Neural progenitor cell (in vitro differentiated cells): ENCODE measurements at regions not wholly inside any gene's neighbourhood (a gene's known extent, or its start where the extent isn't known, plus 50 kb on each side); places are given as distances from the start of the nearest gene placed in this dataset.
A peak's percentile ranks its signal among the peaks of the same experiment; 100 is the strongest.

Experiments
- DNase-seq: peaks from one replicate; pipeline ENCODE4 v3.0.0-alpha.2; 2016; ENCODE audit warnings: low spot score
- H2AFZ ChIP-seq: fragments of 200-600 bp; sonication (generic); replicated peaks from 2 replicates; pipeline ENCODE4 v1.6.1; 2016; ENCODE audit warnings: antibody characterized with exemption
- H3F3A ChIP-seq: fragments of 200-600 bp; sonication (generic); 2 replicates; pipeline ENCODE4 v1.6.1; 2016; ENCODE audit warnings: antibody characterized with exemption, low read depth
- H3K27ac ChIP-seq: fragments of 200-600 bp; sonication (generic); 2 replicates; pipeline ENCODE4 v1.5.1; 2016; ENCODE audit warnings: mild to moderate bottlenecking
- H3K27me3 ChIP-seq: fragments of 200-600 bp; sonication (generic); 2 replicates; pipeline ENCODE4 v1.6.1; 2016; ENCODE audit warnings: mild to moderate bottlenecking, moderate library complexity
- H3K36me3 ChIP-seq: fragments of 200-600 bp; sonication (generic); 2 replicates; pipeline ENCODE4 v1.5.1; 2016
- H3K4me1 ChIP-seq: fragments of 200-600 bp; sonication (generic); 2 replicates; pipeline ENCODE4 v1.6.1; 2016; ENCODE audit warnings: mixed run types
- H3K4me2 ChIP-seq: fragments of 200-600 bp; sonication (generic); 2 replicates; pipeline ENCODE4 v1.6.1; 2016
- H3K4me3 ChIP-seq: fragments of 200-600 bp; sonication (generic); 2 replicates; pipeline ENCODE4 v1.5.1; 2016
- H3K79me2 ChIP-seq: fragments of 200-600 bp; sonication (generic); 2 replicates; pipeline ENCODE4 v1.6.1; 2016; ENCODE audit warnings: low read depth
- H3K9ac ChIP-seq: fragments of 200-600 bp; sonication (generic); 2 replicates; pipeline ENCODE4 v1.6.1; 2016
- H3K9me3 ChIP-seq: fragments of 200-600 bp; sonication (generic); 2 replicates; pipeline ENCODE4 v1.5.1; 2016; ENCODE audit warnings: low read depth
- H4K20me1 ChIP-seq: fragments of 200-600 bp; sonication (generic); 2 replicates; pipeline ENCODE4 v1.6.1; 2016; ENCODE audit warnings: low read depth
- H3K27ac Mint-ChIP-seq: 3 replicates; pipeline ENCODE4 v1.8.0; 2021; ENCODE audit warnings: mixed read lengths
- H3K27me3 Mint-ChIP-seq: 2 replicates; pipeline ENCODE4 v1.8.0; 2022; ENCODE audit warnings: low read depth, mild to moderate bottlenecking, inconsistent platforms, moderate library complexity, mixed read lengths; ENCODE audit not compliant: insufficient read depth
- H3K36me3 Mint-ChIP-seq: 3 replicates; pipeline ENCODE4 v1.8.0; 2021; ENCODE audit warnings: mixed read lengths
- H3K4me1 Mint-ChIP-seq: 3 replicates; pipeline ENCODE4 v1.8.0; 2021; ENCODE audit warnings: mixed read lengths
- H3K4me3 Mint-ChIP-seq: 3 replicates; pipeline ENCODE4 v1.8.0; 2021; ENCODE audit warnings: mild to moderate bottlenecking, moderate library complexity, mixed read lengths
- H3K9me3 Mint-ChIP-seq: 3 replicates; pipeline ENCODE4 v1.8.0; 2020; ENCODE audit warnings: mixed read lengths
- EZH2 ChIP-seq: fragments of 200-600 bp; sonication (generic); IDR thresholded peaks from 2 replicates; pipeline ENCODE4 v1.6.1; 2017; ENCODE audit warnings: antibody characterized with exemption, mild to moderate bottlenecking, moderate library complexity
- EZH2phosphoT487 ChIP-seq: fragments of 200-600 bp; sonication (generic); IDR thresholded peaks from 2 replicates; pipeline ENCODE4 v1.6.1; 2017; ENCODE audit warnings: antibody characterized with exemption
- TF ChIP-seq, protein P1 (sequence below): fragments of 200-600 bp; sonication (generic); IDR thresholded peaks from 2 replicates; pipeline ENCODE4 v1.5.1; 2017; ENCODE audit warnings: antibody characterized with exemption, mild to moderate bottlenecking

DNA sequence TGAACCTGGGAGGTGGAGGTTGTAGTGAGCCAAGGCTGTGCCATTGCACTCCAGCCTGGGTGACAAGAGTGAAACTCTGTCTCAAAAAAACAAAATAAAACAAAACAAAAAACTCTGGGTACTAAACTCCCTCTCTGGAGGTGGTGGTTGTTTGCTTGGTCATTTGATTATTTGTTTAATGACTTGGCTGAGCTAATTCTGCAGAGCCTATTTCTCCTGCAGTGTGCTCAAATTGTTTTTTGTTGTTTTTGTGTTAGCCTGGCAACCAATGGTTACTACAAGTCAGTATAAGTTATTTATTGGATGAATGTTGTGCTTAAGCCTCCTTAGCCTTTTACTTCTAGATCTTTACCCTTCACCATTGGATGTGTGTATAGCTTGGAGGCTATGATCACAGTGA lies 387.5 kb downstream of the ADCYAP1 start:
- Histone ChIP-seq H2AFZ (no peak overlapping the region), H3K4me2 (no peak overlapping the region), H3K9me3 (no peaks in the 10 kb centered on the region), H4K20me1 (no peaks in the 10 kb centered on the region), H3K27me3 (no peaks in the 10 kb centered on the region), H3F3A (no peaks in the 10 kb centered on the region), H3K79me2 (no peaks in the 10 kb centered on the region), H3K4me3 (no peak overlapping the region), H3K27ac (no peak overlapping the region), H3K4me1 (no peaks in the 10 kb centered on the region), H3K9ac (no peak overlapping the region), H3K36me3 (no peaks in the 10 kb centered on the region)
- H3K4me1 Mint-ChIP-seq: no peaks in the 10 kb centered on the region
- H3K27me3 Mint-ChIP-seq: no peaks in the 10 kb centered on the region
- TF ChIP-seq EZH2phosphoT487 (no peak), EZH2 (no peak)
- TF ChIP-seq, protein P1, sequence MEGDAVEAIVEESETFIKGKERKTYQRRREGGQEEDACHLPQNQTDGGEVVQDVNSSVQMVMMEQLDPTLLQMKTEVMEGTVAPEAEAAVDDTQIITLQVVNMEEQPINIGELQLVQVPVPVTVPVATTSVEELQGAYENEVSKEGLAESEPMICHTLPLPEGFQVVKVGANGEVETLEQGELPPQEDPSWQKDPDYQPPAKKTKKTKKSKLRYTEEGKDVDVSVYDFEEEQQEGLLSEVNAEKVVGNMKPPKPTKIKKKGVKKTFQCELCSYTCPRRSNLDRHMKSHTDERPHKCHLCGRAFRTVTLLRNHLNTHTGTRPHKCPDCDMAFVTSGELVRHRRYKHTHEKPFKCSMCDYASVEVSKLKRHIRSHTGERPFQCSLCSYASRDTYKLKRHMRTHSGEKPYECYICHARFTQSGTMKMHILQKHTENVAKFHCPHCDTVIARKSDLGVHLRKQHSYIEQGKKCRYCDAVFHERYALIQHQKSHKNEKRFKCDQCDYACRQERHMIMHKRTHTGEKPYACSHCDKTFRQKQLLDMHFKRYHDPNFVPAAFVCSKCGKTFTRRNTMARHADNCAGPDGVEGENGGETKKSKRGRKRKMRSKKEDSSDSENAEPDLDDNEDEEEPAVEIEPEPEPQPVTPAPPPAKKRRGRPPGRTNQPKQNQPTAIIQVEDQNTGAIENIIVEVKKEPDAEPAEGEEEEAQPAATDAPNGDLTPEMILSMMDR: no peak
- H3K4me3 Mint-ChIP-seq: no peak overlapping the region
- H3K9me3 Mint-ChIP-seq: no peaks in the 10 kb centered on the region
- DNase-seq: no peak
- H3K36me3 Mint-ChIP-seq: no peaks in the 10 kb centered on the region
- H3K27ac Mint-ChIP-seq: no peak overlapping the region

DNA sequence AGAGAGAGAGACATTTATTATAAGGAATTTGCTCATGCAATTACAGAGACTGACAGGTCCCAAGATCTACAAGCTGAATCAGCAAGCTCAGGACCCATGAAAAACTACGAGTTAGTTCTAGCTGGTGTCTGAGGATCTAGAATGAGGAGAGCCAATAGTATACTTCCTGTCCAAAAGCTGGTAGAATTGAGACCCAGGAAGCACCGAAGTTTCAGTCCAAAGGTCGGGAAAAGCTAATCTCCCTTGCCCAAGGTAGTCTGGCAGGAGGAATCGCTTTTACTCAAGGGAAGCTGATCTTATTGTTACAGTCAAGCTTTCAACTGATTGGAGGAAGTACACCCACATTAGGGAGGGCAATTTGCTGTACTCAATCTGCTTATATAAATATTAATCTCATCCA lies 389.6 kb downstream of the ADCYAP1 start:
- Histone ChIP-seq H2AFZ (no peak overlapping the region), H3K79me2 (no peaks in the 10 kb centered on the region), H3K27ac (no peak overlapping the region), H3K27me3 (no peaks in the 10 kb centered on the region), H3K4me1 (no peaks in the 10 kb centered on the region), H3K4me3 (no peak overlapping the region), H3K4me2 (no peak overlapping the region), H3K9ac (no peak overlapping the region), H3K9me3 (no peaks in the 10 kb centered on the region), H3F3A (no peaks in the 10 kb centered on the region), H4K20me1 (no peaks in the 10 kb centered on the region), H3K36me3 (no peaks in the 10 kb centered on the region)
- no peaks in the 10 kb centered on the region for H3K27me3 Mint-ChIP-seq
- H3K9me3 Mint-ChIP-seq: no peaks in the 10 kb centered on the region
- H3K4me1 Mint-ChIP-seq: no peaks in the 10 kb centered on the region
- TF ChIP-seq, protein P1: no peak
- TF ChIP-seq EZH2: no peak
- no peak for TF ChIP-seq EZH2phosphoT487
- no peak overlapping the region for H3K4me3 Mint-ChIP-seq
- no peak for DNase-seq
- H3K27ac Mint-ChIP-seq: no peak overlapping the region
- H3K36me3 Mint-ChIP-seq: no peaks in the 10 kb centered on the region

DNA sequence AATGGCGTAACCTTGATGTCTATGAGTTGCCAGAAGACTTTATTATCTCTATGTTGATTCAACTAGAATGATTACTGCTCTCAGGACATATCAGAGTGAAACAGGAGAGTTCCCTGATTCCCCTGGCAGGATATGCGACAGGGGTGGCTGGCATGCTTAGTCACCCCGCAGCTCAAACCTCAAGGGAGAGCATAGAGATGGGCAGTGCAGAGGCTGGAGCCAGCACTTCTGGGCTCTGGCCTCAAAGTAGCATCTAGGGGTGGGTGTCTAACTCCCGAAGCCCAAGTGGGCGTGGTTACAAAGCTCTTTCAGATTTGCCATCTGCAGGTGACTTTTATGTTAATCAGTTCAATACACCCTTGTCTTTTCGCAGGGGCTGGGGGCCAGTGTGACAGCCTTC lies 391.6 kb downstream of the ADCYAP1 start:
- H3K9me3 ChIP-seq: no peaks in the 10 kb centered on the region
- no peak overlapping the region for H3K9ac ChIP-seq
- no peak overlapping the region for H3K4me3 ChIP-seq
- Mint-ChIP-seq H3K27me3 (no peaks in the 10 kb centered on the region), H3K27ac (no peak overlapping the region), H3K9me3 (no peaks in the 10 kb centered on the region), H3K36me3 (no peaks in the 10 kb centered on the region), H3K4me1 (no peaks in the 10 kb centered on the region), H3K4me3 (no peak overlapping the region)
- H3K27ac ChIP-seq: no peak overlapping the region
- H3K36me3 ChIP-seq: no peaks in the 10 kb centered on the region
- H3K79me2 ChIP-seq: no peaks in the 10 kb centered on the region
- no peak overlapping the region for H2AFZ ChIP-seq
- TF ChIP-seq, protein P1: no peak
- TF ChIP-seq EZH2 (no peak), EZH2phosphoT487 (no peak)
- no peaks in the 10 kb centered on the region for H3K27me3 ChIP-seq
- no peaks in the 10 kb centered on the region for H4K20me1 ChIP-seq
- H3K4me2 ChIP-seq: no peak overlapping the region
- H3K4me1 ChIP-seq: no peaks in the 10 kb centered on the region
- H3F3A ChIP-seq: no peaks in the 10 kb centered on the region
- DNase-seq: no peak

DNA sequence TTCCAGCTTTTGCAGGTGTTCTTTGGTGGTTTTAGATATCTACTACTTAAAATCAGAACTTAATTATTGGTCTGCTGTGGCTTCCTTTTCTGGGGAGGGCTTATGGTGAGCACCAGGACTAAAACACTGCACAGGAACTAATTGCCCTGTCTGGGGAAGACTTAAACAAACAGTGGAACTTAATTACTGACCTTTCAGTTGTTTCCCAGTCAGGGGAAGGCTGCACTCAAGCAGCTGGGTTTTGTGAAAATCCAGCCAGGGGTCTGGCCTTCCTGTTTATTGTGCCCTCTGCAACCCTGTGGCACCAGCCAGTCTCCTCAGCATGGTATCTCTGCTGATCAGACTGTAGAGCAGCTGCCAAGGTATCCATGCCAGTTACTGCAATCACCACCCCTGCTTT lies 398.2 kb downstream of the ADCYAP1 start:
- Histone ChIP-seq H3K4me1 (no peaks in the 10 kb centered on the region), H3K9me3 (no peaks in the 10 kb centered on the region), H3K36me3 (no peaks in the 10 kb centered on the region), H3K4me3 (no peak overlapping the region), H3K27ac (no peak overlapping the region), H3K9ac (no peak overlapping the region), H3K27me3 (no peaks in the 10 kb centered on the region), H3F3A (no peaks in the 10 kb centered on the region), H4K20me1 (no peaks in the 10 kb centered on the region), H2AFZ (no peak overlapping the region), H3K79me2 (no peaks in the 10 kb centered on the region), H3K4me2 (no peak overlapping the region)
- no peaks in the 10 kb centered on the region for H3K4me1 Mint-ChIP-seq
- H3K27ac Mint-ChIP-seq: no peak overlapping the region
- no peaks in the 10 kb centered on the region for H3K9me3 Mint-ChIP-seq
- H3K4me3 Mint-ChIP-seq: no peak overlapping the region
- H3K36me3 Mint-ChIP-seq: no peaks in the 10 kb centered on the region
- DNase-seq: peak; percentile 14
- no peaks in the 10 kb centered on the region for H3K27me3 Mint-ChIP-seq
- TF ChIP-seq EZH2phosphoT487: no peak
- TF ChIP-seq, protein P1: no peak
- TF ChIP-seq EZH2: no peak
